HCT116 (cell line): ENCODE measurements at regions not wholly inside any gene's neighbourhood (a gene's known extent, or its start where the extent isn't known, plus 50 kb on each side); places are given as distances from the start of the nearest gene placed in this dataset.

Experiments used
- ATAC-seq: fragments of 200-7000 bp; cut with Tn5 transposase; 2 replicates; pipeline ENCODE4 v1.9.1; 2020; ENCODE audit warnings: mild to moderate bottlenecking, moderate library complexity
- BruUV-seq: library from RNA; stranded (reverse); fragments of 400-500 nt; replicated peaks from 2 replicates; lab custom pipeline; 2021; lab: Mats Ljungman, UMichigan
- CTCF ChIA-PET: fragments of 300-600 bp; sonication (Branson Sonifier 250); formaldehyde crosslinking; loops from one replicate; lab custom pipeline; 2021; ENCODE audit warnings: antibody characterized with exemption; lab: Charles Lee
- POLR2A ChIA-PET: fragments of 300-600, 350-600 bp; sonication (Branson Sonifier 250); formaldehyde crosslinking; loops from one replicate; lab custom pipeline; 2021; ENCODE audit warnings: antibody characterized with exemption; lab: Charles Lee
- RAD21 ChIA-PET, 2 experiments: fragments of 300-600 bp; sonication (Branson Sonifier 250); formaldehyde crosslinking; loops; one replicate each; lab custom pipeline; 2023; ENCODE audit warnings: low total read pairs in 2 of 2; ENCODE audit not compliant: uncharacterized antibody in 2 of 2, unreplicated experiment in 2 of 2, low non-redundant PET in 1 of 2; lab: Charles Lee
- DNase-seq: peaks from one replicate; pipeline ENCODE4 v3.0.0-alpha.2; 2010; ENCODE audit warnings: low read depth, low spot score
- H2AFZ ChIP-seq: fragments of 200-600 bp; shearing (Covaris generic), sonication (generic); 2 replicates; pipeline ENCODE4 v1.6.1; 2017; ENCODE audit warnings: low read depth, mixed run types, mixed read lengths, antibody characterized with exemption, low read length; ENCODE audit not compliant: poor library complexity, severe bottlenecking
- H3K27ac ChIP-seq: 2 replicates; pipeline ENCODE4 v1.5.1; 2012; ENCODE audit warnings: low read depth, low read length
- H3K27me3 ChIP-seq: fragments of 200-600 bp; sonication (generic); 2 replicates; pipeline ENCODE4 v1.6.1; 2016; ENCODE audit warnings: mixed run types, low read length, mixed read lengths; ENCODE audit not compliant: insufficient read depth
- H3K36me3 ChIP-seq, 2 experiments: fragments of 200-500 bp in 1 of 2; fragments of 200-600 bp in 1 of 2; sonication (Bioruptor generic) in 1 of 2; sonication (generic) in 1 of 2; 2 replicates each; pipeline versions ENCODE4 v1.5.1 to v1.6.1; 2014 to 2016; ENCODE audit warnings: low read length in 2 of 2, inconsistent platforms in 1 of 2, mixed read lengths in 1 of 2, mixed run types in 1 of 2; ENCODE audit not compliant: insufficient read depth in 2 of 2, control insufficient read depth in 1 of 2
- H3K4me1 ChIP-seq, 2 experiments: fragments of 200-600 bp in 1 of 2; sonication (generic) in 1 of 2; 2 replicates each; pipeline versions ENCODE4 v1.5.1 to v1.6.1; 2012 to 2017; ENCODE audit warnings: low read length in 2 of 2, inconsistent platforms in 1 of 2, mild to moderate bottlenecking in 1 of 2, mixed read lengths in 1 of 2, mixed run types in 1 of 2, moderate library complexity in 1 of 2; ENCODE audit not compliant: insufficient read depth in 2 of 2, control insufficient read depth in 1 of 2
- H3K4me2 ChIP-seq: fragments of 200-600 bp; sonication (generic); 2 replicates; pipeline ENCODE4 v1.6.1; 2017; ENCODE audit warnings: mixed run types, low read length, mixed read lengths
- H3K4me3 ChIP-seq, 2 experiments: fragments of 200-600 bp in 1 of 2; sonication (generic) in 1 of 2; replicated peaks in 1 of 2; 2 replicates each; pipeline ENCODE4 v1.5.1; 2011 to 2016; ENCODE audit warnings: low read length in 2 of 2, control low read depth in 1 of 2, low read depth in 1 of 2, mild to moderate bottlenecking in 1 of 2, mixed read lengths in 1 of 2, mixed run types in 1 of 2
- H3K79me2 ChIP-seq: fragments of 200-600 bp; sonication (generic); 2 replicates; pipeline ENCODE4 v1.6.1; 2017; ENCODE audit warnings: mild to moderate bottlenecking, mixed run types, low read length, moderate library complexity, mixed read lengths; ENCODE audit not compliant: insufficient read depth
- H3K9ac ChIP-seq: fragments of 200-600 bp; sonication (generic); 2 replicates; pipeline ENCODE4 v1.6.1; 2016; ENCODE audit warnings: low read length, mixed read lengths
- H3K9me2 ChIP-seq: fragments of 200-600 bp; sonication (generic), shearing (Covaris generic); 2 replicates; pipeline ENCODE4 v1.6.1; 2017; ENCODE audit warnings: mixed run types, mild to moderate bottlenecking, moderate library complexity; ENCODE audit not compliant: insufficient read depth
- H3K9me3 ChIP-seq, 2 experiments: fragments of 200-500 bp in 1 of 2; fragments of 200-600 bp in 1 of 2; sonication (Bioruptor generic) in 1 of 2; sonication (generic) in 1 of 2; 2 replicates each; pipeline ENCODE4 v1.6.1; 2014 to 2017; ENCODE audit warnings: low read length in 2 of 2, mixed read lengths in 2 of 2, inconsistent platforms in 1 of 2, low read depth in 1 of 2, mild to moderate bottlenecking in 1 of 2, mixed run types in 1 of 2, moderate library complexity in 1 of 2; ENCODE audit not compliant: control insufficient read depth in 1 of 2, insufficient read depth in 1 of 2
- H4K20me1 ChIP-seq: fragments of 200-600 bp; sonication (generic), shearing (Covaris generic); 2 replicates; pipeline ENCODE4 v1.6.1; 2017; ENCODE audit warnings: mixed run types, mild to moderate bottlenecking, moderate library complexity; ENCODE audit not compliant: insufficient read depth
- CBX3 ChIP-seq: IDR thresholded peaks from 2 replicates; pipeline ENCODE4 v1.6.1; 2012; ENCODE audit warnings: low read depth
- CEBPB ChIP-seq: IDR thresholded peaks from 2 replicates; pipeline ENCODE4 v1.6.1; 2012; ENCODE audit warnings: low read depth
- CTCF ChIP-seq, 3 experiments: fragments of 200-600 bp in 1 of 3; sonication (generic) in 1 of 3; IDR thresholded peaks in 2 of 3; conservative IDR thresholded peaks in 1 of 3; 2 replicates each; pipeline ENCODE4 v1.5.1; 2012 to 2017; ENCODE audit warnings: low read depth in 2 of 3, low read length in 2 of 3, antibody characterized with exemption in 1 of 3, borderline replicate concordance in 1 of 3, control low read depth in 1 of 3, mild to moderate bottlenecking in 1 of 3, mixed read lengths in 1 of 3, mixed run types in 1 of 3, moderate library complexity in 1 of 3; ENCODE audit not compliant: insufficient read depth in 1 of 3
- EGR1 ChIP-seq: IDR thresholded peaks from 2 replicates; pipeline ENCODE4 v1.6.1; 2012; ENCODE audit warnings: low read depth
- EZH2 ChIP-seq: fragments of 200-600 bp; sonication (generic); IDR thresholded peaks from 2 replicates; pipeline ENCODE4 v1.6.1; 2017; ENCODE audit warnings: antibody characterized with exemption, mixed run types
- EZH2phosphoT487 ChIP-seq: fragments of 200-600 bp; IDR thresholded peaks from 2 replicates; pipeline ENCODE4 v1.6.1; 2018; ENCODE audit warnings: antibody characterized with exemption, borderline replicate concordance
- MAX ChIP-seq: IDR thresholded peaks from 2 replicates; pipeline ENCODE4 v1.6.1; 2012
- RAD21 ChIP-seq: IDR thresholded peaks from 2 replicates; pipeline ENCODE4 v1.6.1; 2012; ENCODE audit warnings: low read depth, mild to moderate bottlenecking
- SP1 ChIP-seq: IDR thresholded peaks from 2 replicates; pipeline ENCODE4 v1.6.1; 2012; ENCODE audit warnings: low read depth
- SRF ChIP-seq: IDR thresholded peaks from 2 replicates; pipeline ENCODE4 v1.6.1; 2012; ENCODE audit warnings: low read depth
- YY1 ChIP-seq: IDR thresholded peaks from 2 replicates; pipeline ENCODE4 v1.6.1; 2011; ENCODE audit warnings: low read length, low read depth, moderate library complexity, mild to moderate bottlenecking; ENCODE audit not compliant: insufficient replicate concordance; ENCODE audit errors: extremely low read depth
- ZBTB33 ChIP-seq: IDR thresholded peaks from 2 replicates; pipeline ENCODE4 v1.6.1; 2011; ENCODE audit warnings: mild to moderate bottlenecking, low read length, moderate library complexity; ENCODE audit not compliant: insufficient replicate concordance; ENCODE audit errors: extremely low read depth
- ZFX ChIP-seq: fragments of 450-650 bp; IDR thresholded peaks from 2 replicates; pipeline ENCODE4 v1.6.1; 2017
- ZNF274 ChIP-seq: fragments of 200-500 bp; sonication (Bioruptor generic); IDR thresholded peaks from 2 replicates; pipeline ENCODE4 v1.6.1; 2014; ENCODE audit warnings: mild to moderate bottlenecking, low read depth, low read length, inconsistent platforms
- intact Hi-C: fragments of 100-400 bp; cut with micrococcal nuclease; formaldehyde crosslinking; loops from 2 replicates; pipeline ENCODE4 v1.10.0; 2022

DNA sequence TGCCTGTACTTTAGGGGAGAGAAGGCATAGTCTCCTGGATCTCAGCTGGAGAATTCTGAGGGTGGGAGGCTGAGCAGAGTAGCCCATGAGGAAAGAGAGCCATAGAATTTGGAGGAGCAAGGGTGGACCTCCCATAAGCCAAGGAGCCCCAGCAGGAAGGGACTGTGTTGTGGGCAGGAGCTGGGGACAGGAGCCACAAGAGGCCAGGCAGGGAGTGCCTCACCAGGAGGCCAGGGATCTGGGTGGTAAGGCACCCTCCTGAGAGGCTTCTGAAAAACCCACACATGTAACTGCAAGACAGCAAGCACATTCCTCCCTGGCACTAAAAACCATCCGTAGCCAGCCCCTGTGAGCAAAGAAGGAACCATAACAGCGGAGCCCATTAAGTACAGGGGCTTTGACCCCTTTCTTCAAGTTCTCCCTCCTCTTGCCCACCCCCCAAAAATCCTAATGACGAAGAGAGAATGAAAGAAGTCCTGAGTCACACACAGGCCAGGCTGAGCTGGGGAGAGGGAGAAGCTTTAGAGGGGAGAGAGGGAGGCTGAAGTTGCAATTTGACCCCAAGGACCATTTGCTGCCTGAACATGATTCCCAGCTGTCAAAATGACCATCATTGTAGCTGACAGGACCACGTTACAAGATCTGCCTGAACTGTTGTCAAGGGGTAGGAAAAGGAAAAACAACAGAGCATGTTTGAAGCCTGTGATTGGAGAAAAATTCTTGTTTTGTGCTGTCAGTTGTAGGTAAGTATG, 82.6 kb downstream of the TRIM42 start:
- no peak for DNase-seq
- H3K36me3 ChIP-seq, result no peaks in the 10 kb centered on the region
- no TSS peak for BruUV-seq
- no peak overlapping the region for H3K4me2 ChIP-seq
- no peak overlapping the region for H3K27ac ChIP-seq
- no peak overlapping the region for H2AFZ ChIP-seq
- intact Hi-C loops, result loop anchor here (5.0 kb wide), 1 partner anchor 953 kb away; no protein-coding TSS in a partner anchor
- no peaks in the 10 kb centered on the region for H4K20me1 ChIP-seq
- no peaks in the 10 kb centered on the region for H3K9me3 ChIP-seq
- no peak overlapping the region for H3K9ac ChIP-seq
- no peak overlapping the region for H3K4me3 ChIP-seq
- H3K4me1 ChIP-seq, result no peaks in the 10 kb centered on the region
- H3K27me3 ChIP-seq, result peaks cover 37% of the 10 kb centered on the region
- ATAC-seq, result no peak
- POLR2A ChIA-PET, result no interaction called here
- H3K9me2 ChIP-seq, result no peaks in the 10 kb centered on the region
- CTCF ChIA-PET, result no interaction called here
- H3K79me2 ChIP-seq, result no peaks in the 10 kb centered on the region
- RAD21 ChIA-PET, result no interaction called here
- TF ChIP-seq SP1, result no peak
- TF ChIP-seq EZH2phosphoT487, result no peak

GRCh38 chr3:140761076-140761639, 83.3 kb downstream of the TRIM42 start:
- H3K27me3 ChIP-seq, result peaks cover 37% of the 10 kb centered on the region
- no peaks in the 10 kb centered on the region for H3K36me3 ChIP-seq
- no peak overlapping the region for H3K9ac ChIP-seq
- CTCF ChIA-PET, result no interaction called here
- H3K9me2 ChIP-seq, result no peaks in the 10 kb centered on the region
- H3K4me3 ChIP-seq, result no peak overlapping the region
- H3K4me1 ChIP-seq, result no peaks in the 10 kb centered on the region
- intact Hi-C loops, result loop anchor here (5.0 kb wide), 1 partner anchor 954 kb away; no protein-coding TSS in a partner anchor
- POLR2A ChIA-PET, result no interaction called here
- RAD21 ChIA-PET, result no interaction called here
- no peak overlapping the region for H2AFZ ChIP-seq
- ATAC-seq, result no peak
- BruUV-seq, result no TSS peak
- H3K79me2 ChIP-seq, result no peaks in the 10 kb centered on the region
- H3K4me2 ChIP-seq, result no peak overlapping the region
- no peak for DNase-seq
- no peaks in the 10 kb centered on the region for H4K20me1 ChIP-seq
- H3K27ac ChIP-seq, result no peak overlapping the region
- no peaks in the 10 kb centered on the region for H3K9me3 ChIP-seq
- TF ChIP-seq SRF, result no peak
- no peak for TF ChIP-seq RAD21
- no peak for TF ChIP-seq MAX
- TF ChIP-seq CTCF (IDR thresholded peaks at IDR 0.05 in 2 of 3, conservative IDR thresholded peaks at IDR 0.05 in 1 of 3; ENCODE audit: borderline replicate concordance in 1 of 3, insufficient read depth in 1 of 3, low read depth in 2 of 3, low read length in 2 of 3), result no peak
- TF ChIP-seq ZFX, result no peak
- TF ChIP-seq EGR1, result no peak
- TF ChIP-seq ZNF274, result no peak
- TF ChIP-seq YY1, result no peak
- no peak for TF ChIP-seq CBX3
- no peak for TF ChIP-seq CEBPB
- TF ChIP-seq ZBTB33, result no peak
- TF ChIP-seq EZH2, result no peak
- TF ChIP-seq SP1, result no peak
